ENCODE measurements at regions not wholly inside any gene's neighbourhood (a gene's known extent, or its start where the extent isn't known, plus 50 kb on each side); places are given as distances from the start of the nearest gene placed in this dataset.

DNA sequence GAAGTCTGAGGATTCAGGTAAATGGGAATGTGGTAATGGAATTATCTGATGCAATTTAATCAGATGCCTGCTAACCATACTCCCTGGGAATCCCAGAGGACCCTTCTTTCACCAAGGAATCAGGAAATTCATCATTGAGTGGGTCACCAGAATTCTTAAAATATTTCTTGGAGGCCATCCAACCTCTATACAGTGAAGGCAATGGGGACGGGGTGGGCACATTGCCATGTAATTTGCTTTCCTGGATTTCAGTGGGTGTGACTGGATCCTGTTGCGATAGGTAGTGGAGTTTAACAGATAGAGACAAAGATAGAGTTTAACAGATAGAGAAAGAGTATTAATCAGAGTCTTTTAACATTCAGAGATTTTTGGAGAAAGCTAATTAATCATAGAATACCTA, 394.4 kb downstream of the DAD1 start:
- TF ChIP-seq MAFG (CRISPR knock-in tag; IDR thresholded peaks at IDR 0.05) (no peak), SP1 (IDR thresholded peaks at IDR 0.05) (no peak), SP1 (CRISPR knock-in tag; IDR thresholded peaks at IDR 0.05) (no peak), ZNF780A (CRISPR knock-in tag; IDR thresholded peaks at IDR 0.05) (no peak), HCFC1 (IDR thresholded peaks at IDR 0.05; ENCODE audit: low read depth, low read length) (no peak), RXRA (CRISPR knock-in tag; IDR thresholded peaks at IDR 0.05) (no peak), SNRNP70 (IDR thresholded peaks at IDR 0.05; ENCODE audit: low read depth, low read length) (no peak), ZNF180 (CRISPR knock-in tag; IDR thresholded peaks at IDR 0.05; ENCODE audit: borderline replicate concordance, low read depth) (no peak), RAD21 (CRISPR knock-in tag; IDR thresholded peaks at IDR 0.05) (no peak)
- TF ChIP-seq, protein P1, sequence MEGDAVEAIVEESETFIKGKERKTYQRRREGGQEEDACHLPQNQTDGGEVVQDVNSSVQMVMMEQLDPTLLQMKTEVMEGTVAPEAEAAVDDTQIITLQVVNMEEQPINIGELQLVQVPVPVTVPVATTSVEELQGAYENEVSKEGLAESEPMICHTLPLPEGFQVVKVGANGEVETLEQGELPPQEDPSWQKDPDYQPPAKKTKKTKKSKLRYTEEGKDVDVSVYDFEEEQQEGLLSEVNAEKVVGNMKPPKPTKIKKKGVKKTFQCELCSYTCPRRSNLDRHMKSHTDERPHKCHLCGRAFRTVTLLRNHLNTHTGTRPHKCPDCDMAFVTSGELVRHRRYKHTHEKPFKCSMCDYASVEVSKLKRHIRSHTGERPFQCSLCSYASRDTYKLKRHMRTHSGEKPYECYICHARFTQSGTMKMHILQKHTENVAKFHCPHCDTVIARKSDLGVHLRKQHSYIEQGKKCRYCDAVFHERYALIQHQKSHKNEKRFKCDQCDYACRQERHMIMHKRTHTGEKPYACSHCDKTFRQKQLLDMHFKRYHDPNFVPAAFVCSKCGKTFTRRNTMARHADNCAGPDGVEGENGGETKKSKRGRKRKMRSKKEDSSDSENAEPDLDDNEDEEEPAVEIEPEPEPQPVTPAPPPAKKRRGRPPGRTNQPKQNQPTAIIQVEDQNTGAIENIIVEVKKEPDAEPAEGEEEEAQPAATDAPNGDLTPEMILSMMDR (CRISPR knock-in tag; IDR thresholded peaks at IDR 0.05), result no peak

All from HepG2 (cell line).